GM12873 (cell line): ENCODE measurements at regions not wholly inside any gene's neighbourhood (a gene's known extent, or its start where the extent isn't known, plus 50 kb on each side); places are given as distances from the start of the nearest gene placed in this dataset.

Source experiments
- TF ChIP-seq, protein P1 (sequence below): IDR thresholded peaks from 2 replicates; pipeline ENCODE4 v1.5.1; 2012; ENCODE audit warnings: low read depth, mild to moderate bottlenecking, moderate library complexity, low read length, control low read depth; ENCODE audit not compliant: insufficient read depth; ENCODE audit errors: missing control alignments

DNA sequence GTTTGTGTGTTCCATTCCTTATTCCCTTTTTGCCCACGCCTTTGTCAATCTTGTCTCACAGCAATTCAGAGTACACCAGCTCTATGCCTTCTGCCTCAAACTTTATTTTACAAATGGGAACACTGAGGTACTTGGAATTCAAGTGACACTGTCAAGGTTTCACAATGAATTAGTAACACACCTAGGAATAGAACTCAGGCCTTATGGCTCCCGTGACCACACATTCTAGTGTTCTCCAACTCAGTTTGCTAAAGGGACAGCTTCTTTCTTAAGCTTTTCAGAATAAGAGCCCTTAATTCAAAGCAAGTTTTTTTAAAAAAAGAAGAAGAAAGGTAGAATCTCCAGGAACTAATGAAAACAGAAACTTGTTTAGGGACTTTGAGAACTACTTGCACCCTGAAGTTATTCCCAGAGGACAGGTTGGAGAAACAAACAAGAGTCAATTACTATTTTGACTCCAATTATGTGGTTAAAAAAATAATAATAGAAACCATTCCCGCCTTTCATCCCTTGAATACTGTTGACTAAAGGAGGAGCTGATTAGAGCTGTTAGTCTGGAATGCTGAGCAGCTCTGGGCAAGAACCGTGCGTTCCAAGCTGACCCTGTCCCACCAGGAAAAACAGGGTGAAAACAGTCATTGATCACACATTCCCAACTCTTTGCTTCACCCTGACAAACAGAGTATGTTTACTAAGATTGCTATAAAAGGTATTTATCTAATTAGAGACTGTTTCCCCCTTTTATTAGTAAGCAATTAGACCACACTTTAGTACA is 408.8 kb upstream of the CNKSR2 start:
- TF ChIP-seq, protein P1, sequence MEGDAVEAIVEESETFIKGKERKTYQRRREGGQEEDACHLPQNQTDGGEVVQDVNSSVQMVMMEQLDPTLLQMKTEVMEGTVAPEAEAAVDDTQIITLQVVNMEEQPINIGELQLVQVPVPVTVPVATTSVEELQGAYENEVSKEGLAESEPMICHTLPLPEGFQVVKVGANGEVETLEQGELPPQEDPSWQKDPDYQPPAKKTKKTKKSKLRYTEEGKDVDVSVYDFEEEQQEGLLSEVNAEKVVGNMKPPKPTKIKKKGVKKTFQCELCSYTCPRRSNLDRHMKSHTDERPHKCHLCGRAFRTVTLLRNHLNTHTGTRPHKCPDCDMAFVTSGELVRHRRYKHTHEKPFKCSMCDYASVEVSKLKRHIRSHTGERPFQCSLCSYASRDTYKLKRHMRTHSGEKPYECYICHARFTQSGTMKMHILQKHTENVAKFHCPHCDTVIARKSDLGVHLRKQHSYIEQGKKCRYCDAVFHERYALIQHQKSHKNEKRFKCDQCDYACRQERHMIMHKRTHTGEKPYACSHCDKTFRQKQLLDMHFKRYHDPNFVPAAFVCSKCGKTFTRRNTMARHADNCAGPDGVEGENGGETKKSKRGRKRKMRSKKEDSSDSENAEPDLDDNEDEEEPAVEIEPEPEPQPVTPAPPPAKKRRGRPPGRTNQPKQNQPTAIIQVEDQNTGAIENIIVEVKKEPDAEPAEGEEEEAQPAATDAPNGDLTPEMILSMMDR, result no peak

DNA sequence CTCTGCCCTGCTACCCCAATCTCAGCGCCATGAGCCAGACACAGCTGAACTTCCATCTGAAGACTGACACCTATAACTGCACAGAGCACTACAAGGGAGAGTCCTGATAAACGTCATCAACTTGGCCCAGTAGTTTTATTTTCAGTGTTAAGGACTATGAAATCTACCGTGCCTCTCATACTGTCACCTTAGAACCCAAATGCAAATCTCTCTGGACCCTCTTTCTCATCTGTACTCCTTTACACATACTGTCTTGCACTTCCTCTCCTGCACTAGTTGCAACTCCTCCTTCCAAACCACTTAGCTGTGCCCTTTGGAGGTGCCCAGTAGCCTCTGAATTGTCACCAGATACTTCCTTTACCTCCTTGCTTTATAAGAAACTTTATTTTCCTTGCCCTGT is 420.2 kb upstream of the CNKSR2 start:
- TF ChIP-seq, protein P1, result no peak

DNA sequence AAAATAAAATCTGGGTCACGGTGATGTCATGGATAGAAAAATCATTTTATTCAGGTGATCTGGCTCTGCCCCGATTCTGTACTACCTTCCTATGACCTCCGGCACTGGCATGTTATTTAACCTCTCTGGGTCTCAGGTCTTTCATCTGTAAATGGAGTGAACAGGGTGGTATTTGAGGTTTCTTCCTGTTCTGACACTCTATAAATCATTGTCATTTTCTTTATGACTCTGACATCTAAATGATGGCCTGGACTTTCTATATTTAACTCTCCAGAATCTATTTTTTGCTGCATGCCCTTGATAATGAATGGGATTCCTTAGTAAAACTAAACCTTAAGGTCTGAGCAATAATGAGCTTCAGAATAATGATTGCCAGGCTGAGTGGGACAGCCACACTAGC is 422.0 kb upstream of the CNKSR2 start:
- TF ChIP-seq, protein P1, result no peak

DNA sequence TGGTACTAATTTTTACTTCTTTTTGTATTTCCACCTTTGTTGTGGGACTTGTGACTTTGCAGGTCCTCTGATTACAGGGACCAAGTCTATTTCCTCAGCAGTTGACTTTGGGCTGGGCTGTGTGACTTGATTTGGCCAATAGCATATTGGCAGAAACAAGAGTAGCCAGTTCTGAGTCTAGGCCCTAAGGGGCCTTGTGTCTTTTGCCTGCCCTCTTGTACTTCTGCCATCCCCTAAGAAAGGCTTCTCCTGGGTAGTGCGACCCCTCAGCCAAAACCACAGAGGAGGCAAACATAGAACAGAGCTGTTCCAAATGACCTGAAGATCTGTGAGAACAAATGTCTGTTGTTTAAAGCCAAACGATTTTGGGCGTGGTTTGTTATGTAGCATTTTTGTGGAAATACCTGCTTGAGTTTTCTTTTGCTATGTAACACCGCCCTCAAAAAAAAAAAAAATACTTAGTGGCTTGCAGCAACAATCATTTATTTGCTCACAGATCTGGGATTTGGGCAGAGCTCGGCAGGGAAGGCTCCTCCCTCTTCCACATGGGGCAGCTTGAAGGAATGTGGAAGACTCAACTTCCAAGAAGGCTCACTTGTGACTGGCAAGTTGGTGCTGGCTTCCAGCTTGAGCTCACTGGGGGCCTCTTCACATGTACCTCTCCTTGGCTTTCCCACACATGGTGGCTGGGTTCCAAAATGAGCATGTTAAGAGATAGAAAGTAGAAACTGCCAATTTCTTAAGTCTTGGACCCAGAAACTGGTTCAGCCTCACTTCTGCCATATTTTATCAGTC is 423.0 kb upstream of the CNKSR2 start:
- TF ChIP-seq, protein P1, result no peak

DNA sequence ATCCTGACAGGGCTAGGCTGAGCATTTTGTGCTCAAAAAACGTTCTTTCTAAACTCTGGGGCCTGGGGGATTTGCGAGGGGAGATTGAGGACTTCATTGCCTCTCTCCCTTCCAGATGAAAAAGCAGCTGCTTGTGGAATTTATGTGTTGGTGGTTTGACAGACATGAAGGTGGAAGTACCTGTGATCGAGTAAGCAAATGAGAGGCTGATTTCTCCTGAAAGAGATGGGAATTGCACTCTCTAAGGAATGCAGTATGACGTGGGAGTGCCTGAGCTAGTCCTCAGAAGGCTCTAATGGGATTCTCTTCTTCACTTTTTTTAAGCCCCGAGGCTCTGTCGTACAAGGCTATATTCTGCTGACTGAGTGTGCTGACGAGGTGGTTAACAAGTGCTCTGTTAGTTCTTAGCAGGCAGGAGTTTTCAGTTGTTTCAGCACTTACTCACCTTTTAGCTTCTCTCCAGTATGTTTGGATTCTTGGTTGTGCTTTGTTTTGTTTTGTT is 426.8 kb upstream of the CNKSR2 start:
- TF ChIP-seq, protein P1, result no peak

GRCh38 chrX:20913760-20914159 is 460.5 kb upstream of the CNKSR2 start:
- TF ChIP-seq, protein P1, result no peak

- TF ChIP-seq, protein P1, result no peak
Observed at GRCh38 chrX:20906571-20906970, 467.6 kb upstream of the CNKSR2 start.
